HG03442 (cell line): ENCODE measurements at regions not wholly inside any gene's neighbourhood (a gene's known extent, or its start where the extent isn't known, plus 50 kb on each side); places are given as distances from the start of the nearest gene placed in this dataset.

Experiments used
- ATAC-seq: cut with Tn5 transposase; IDR thresholded peaks from one replicate; pipeline ENCODE4 v1.9.1; 2021; ENCODE audit warnings: mild to moderate bottlenecking, moderate library complexity; ENCODE audit not compliant: unreplicated experiment

GRCh38 chr18:27704736-27705361 is 472.1 kb downstream of the CDH2 start:
- ATAC-seq: no peak

GRCh38 chr18:27699137-27699536 is 477.8 kb downstream of the CDH2 start:
- no peak for ATAC-seq

- ATAC-seq: no peak
Observed at GRCh38 chr18:27696148-27696547, 480.8 kb downstream of the CDH2 start.

- ATAC-seq: no peak
Observed at GRCh38 chr18:27695503-27695902, 481.4 kb downstream of the CDH2 start.

- no peak for ATAC-seq
Observed at GRCh38 chr18:27695052-27695451, 481.9 kb downstream of the CDH2 start.

GRCh38 chr18:27688581-27688980 is 488.3 kb downstream of the CDH2 start:
- no peak for ATAC-seq

- ATAC-seq: no peak
Observed at GRCh38 chr18:27687351-27687979, 489.5 kb downstream of the CDH2 start.

- ATAC-seq: no peak
Observed at GRCh38 chr18:27685807-27686412, 491.0 kb downstream of the CDH2 start.

GRCh38 chr18:27685091-27685490 is 491.8 kb downstream of the CDH2 start:
- no peak for ATAC-seq

- no peak for ATAC-seq
Observed at GRCh38 chr18:27674411-27674810, 489.3 kb upstream of the CHST9 start.

- ATAC-seq: no peak
Observed at GRCh38 chr18:27673861-27674260, 488.8 kb upstream of the CHST9 start.

- ATAC-seq: no peak
Observed at GRCh38 chr18:27668158-27668557, 483.1 kb upstream of the CHST9 start.

- no peak for ATAC-seq
Observed at GRCh38 chr18:27667064-27667463, 482.0 kb upstream of the CHST9 start.

- ATAC-seq: no peak
Observed at GRCh38 chr18:27666016-27666415, 480.9 kb upstream of the CHST9 start.

GRCh38 chr18:27665264-27665799 is 480.2 kb upstream of the CHST9 start:
- no peak for ATAC-seq

- ATAC-seq: no peak
Observed at GRCh38 chr18:27662949-27663348, 477.8 kb upstream of the CHST9 start.

GRCh38 chr18:27662537-27662936 is 477.4 kb upstream of the CHST9 start:
- no peak for ATAC-seq

GRCh38 chr18:27661320-27662018 is 476.4 kb upstream of the CHST9 start:
- ATAC-seq: no peak

GRCh38 chr18:27656905-27657304 is 471.8 kb upstream of the CHST9 start:
- no peak for ATAC-seq

GRCh38 chr18:27656167-27656778 is 471.2 kb upstream of the CHST9 start:
- no peak for ATAC-seq

- no peak for ATAC-seq
Observed at GRCh38 chr18:27653247-27653646, 468.1 kb upstream of the CHST9 start.
